ENCODE measurements at regions not wholly inside any gene's neighbourhood (a gene's known extent, or its start where the extent isn't known, plus 50 kb on each side); places are given as distances from the start of the nearest gene placed in this dataset.

GRCh38 chr12:126353604-126354003 is 1288.4 kb downstream of the AACS start:
- H3F3A ChIP-seq (ENCODE audit: low read length, unreplicated experiment) = no peaks in the 10 kb centered on the region
- no peak for DNase-seq

DNA sequence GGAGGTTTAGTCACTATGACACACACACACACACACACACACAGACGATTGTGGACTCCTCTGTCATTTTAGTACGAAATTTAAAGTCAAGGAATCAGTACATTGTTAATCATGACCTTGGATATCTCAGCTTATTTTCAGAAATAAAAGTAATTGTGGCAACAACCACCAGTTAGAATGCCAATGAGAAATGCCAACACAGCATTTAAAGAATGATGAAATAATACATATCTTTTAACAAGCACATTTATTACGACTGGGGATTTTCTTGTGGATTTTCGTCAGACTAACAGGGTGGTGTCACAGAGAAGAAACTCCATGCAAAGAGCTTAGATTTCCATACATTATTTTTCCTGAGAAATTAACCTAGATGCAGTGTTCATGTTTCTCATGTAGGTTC is 1289.4 kb downstream of the AACS start:
- no peak overlapping the region for H3K27ac ChIP-seq (ENCODE audit: low read length)
- no peaks in the 10 kb centered on the region for H3K27me3 ChIP-seq (ENCODE audit: low read length)
- ATAC-seq (no peak), DNase-seq (no peak)
- H4K20me1 ChIP-seq (ENCODE audit: low read length) = no peaks in the 10 kb centered on the region
- H3K79me2 ChIP-seq (ENCODE audit: low read length) = no peaks in the 10 kb centered on the region
- no peaks in the 10 kb centered on the region for H3K36me3 ChIP-seq (ENCODE audit: low read depth, low read length)
- H3K9me2 ChIP-seq (replicated peaks; ENCODE audit: low read length) = no peaks in the 10 kb centered on the region
- no TSS peak for BruUV-seq (replicated peaks)
- H3K4me1 ChIP-seq (ENCODE audit: insufficient read depth, low read length) = no peaks in the 10 kb centered on the region
- ChIA-PET CTCF (no interaction called here), POLR2A (ENCODE audit: unreplicated experiment) (no interaction called here)
- no peak overlapping the region for H3K4me3 ChIP-seq (ENCODE audit: low read length)
- no peak overlapping the region for H2AFZ ChIP-seq (ENCODE audit: low read length)
- 0 out of 2 replicates have a peak, but pooled peaks cover 4% of the 10 kb centered on the region for H3K9me3 ChIP-seq (ENCODE audit: low read length)
- no peak overlapping the region for H3K4me2 ChIP-seq (ENCODE audit: low read length)
- no peak for TF ChIP-seq CTCF (conservative IDR thresholded peaks at IDR 0.05; ENCODE audit: low read depth, low read length)
- no peak for TF ChIP-seq EZH2phosphoT487 (IDR thresholded peaks at IDR 0.05; ENCODE audit: borderline replicate concordance, low read length)
- no peak for TF ChIP-seq EZH2 (IDR thresholded peaks at IDR 0.05; ENCODE audit: low read length, unreplicated experiment)
- no peaks in the 10 kb centered on the region for H3F3A ChIP-seq (ENCODE audit: low read length, unreplicated experiment)
- no peak overlapping the region for H3K9ac ChIP-seq (ENCODE audit: low read length)
- intact Hi-C loops (cut with micrococcal nuclease) = no loop called here

More at GRCh38 chr12:126353604-126354003, 1288.4 kb downstream of the AACS start:
- Histone ChIP-seq H3K9me2 (replicated peaks; ENCODE audit: low read length) (no peaks in the 10 kb centered on the region), H2AFZ (ENCODE audit: low read length) (no peak overlapping the region), H3K4me1 (ENCODE audit: insufficient read depth, low read length) (no peaks in the 10 kb centered on the region), H3K27me3 (ENCODE audit: low read length) (no peaks in the 10 kb centered on the region), H4K20me1 (ENCODE audit: low read length) (no peaks in the 10 kb centered on the region), H3K9ac (ENCODE audit: low read length) (no peak overlapping the region), H3K9me3 (ENCODE audit: low read length) (0 out of 2 replicates have a peak, but pooled peaks cover 4% of the 10 kb centered on the region), H3K27ac (ENCODE audit: low read length) (no peak overlapping the region), H3K4me3 (ENCODE audit: low read length) (no peak overlapping the region), H3K79me2 (ENCODE audit: low read length) (no peaks in the 10 kb centered on the region), H3K4me2 (ENCODE audit: low read length) (no peak overlapping the region), H3K36me3 (ENCODE audit: low read depth, low read length) (no peaks in the 10 kb centered on the region)
- ChIA-PET POLR2A (ENCODE audit: unreplicated experiment) (no interaction called here), CTCF (no interaction called here)
- TF ChIP-seq EZH2 (IDR thresholded peaks at IDR 0.05; ENCODE audit: low read length, unreplicated experiment) = no peak
- no peak for TF ChIP-seq CTCF (conservative IDR thresholded peaks at IDR 0.05; ENCODE audit: low read depth, low read length)
- no peak for TF ChIP-seq EZH2phosphoT487 (IDR thresholded peaks at IDR 0.05; ENCODE audit: borderline replicate concordance, low read length)
- intact Hi-C loops (cut with micrococcal nuclease) = no loop called here
- no TSS peak for BruUV-seq (replicated peaks)
- no peak for ATAC-seq

GRCh38 chr12:126355346-126355745 is 1290.1 kb downstream of the AACS start:
- Histone ChIP-seq H3F3A (ENCODE audit: low read length, unreplicated experiment) (no peaks in the 10 kb centered on the region), H2AFZ (ENCODE audit: low read length) (no peak overlapping the region), H3K9ac (ENCODE audit: low read length) (no peak overlapping the region), H3K4me2 (ENCODE audit: low read length) (no peak overlapping the region), H3K36me3 (ENCODE audit: low read depth, low read length) (no peaks in the 10 kb centered on the region), H3K4me1 (ENCODE audit: insufficient read depth, low read length) (no peaks in the 10 kb centered on the region), H3K9me3 (ENCODE audit: low read length) (0 out of 2 replicates have a peak, but pooled peaks cover 4% of the 10 kb centered on the region), H3K9me2 (replicated peaks; ENCODE audit: low read length) (no peaks in the 10 kb centered on the region), H4K20me1 (ENCODE audit: low read length) (no peaks in the 10 kb centered on the region), H3K27me3 (ENCODE audit: low read length) (no peaks in the 10 kb centered on the region), H3K4me3 (ENCODE audit: low read length) (no peak overlapping the region), H3K79me2 (ENCODE audit: low read length) (no peaks in the 10 kb centered on the region), H3K27ac (ENCODE audit: low read length) (no peak overlapping the region)
- POLR2A ChIA-PET (ENCODE audit: unreplicated experiment) = no interaction called here
- CTCF ChIA-PET = no interaction called here
- DNase-seq (no peak), ATAC-seq (no peak)
- TF ChIP-seq CTCF (conservative IDR thresholded peaks at IDR 0.05; ENCODE audit: low read depth, low read length) (no peak), EZH2phosphoT487 (IDR thresholded peaks at IDR 0.05; ENCODE audit: borderline replicate concordance, low read length) (no peak), EZH2 (IDR thresholded peaks at IDR 0.05; ENCODE audit: low read length, unreplicated experiment) (no peak)
- BruUV-seq (replicated peaks) = no TSS peak
- intact Hi-C loops (cut with micrococcal nuclease) = no loop called here

All from PC-3 (cell line).